Keratinocyte (primary cell): ENCODE measurements at regions not wholly inside any gene's neighbourhood (a gene's known extent, or its start where the extent isn't known, plus 50 kb on each side); places are given as distances from the start of the nearest gene placed in this dataset.

ENCODE experiments used
- CTCF ChIP-seq, 3 experiments: IDR thresholded peaks in 1 of 3; conservative IDR thresholded peaks in 1 of 3; optimal IDR thresholded peaks in 1 of 3; 2 replicates in 2 of 3; 3 replicates in 1 of 3; pipeline versions ENCODE3 to v1.5.1; 2011; ENCODE audit warnings: low read length in 3 of 3, mild to moderate bottlenecking in 3 of 3, moderate library complexity in 2 of 3, control low read depth in 1 of 3, inconsistent platforms in 1 of 3; ENCODE audit not compliant: insufficient read depth in 2 of 3; ENCODE audit errors: extremely low read depth in 1 of 3
- EZH2 ChIP-seq: IDR thresholded peaks from one replicate; pipeline ENCODE4 v1.6.1; 2012; ENCODE audit warnings: inconsistent platforms, mild to moderate bottlenecking, low read length, moderate library complexity

DNA sequence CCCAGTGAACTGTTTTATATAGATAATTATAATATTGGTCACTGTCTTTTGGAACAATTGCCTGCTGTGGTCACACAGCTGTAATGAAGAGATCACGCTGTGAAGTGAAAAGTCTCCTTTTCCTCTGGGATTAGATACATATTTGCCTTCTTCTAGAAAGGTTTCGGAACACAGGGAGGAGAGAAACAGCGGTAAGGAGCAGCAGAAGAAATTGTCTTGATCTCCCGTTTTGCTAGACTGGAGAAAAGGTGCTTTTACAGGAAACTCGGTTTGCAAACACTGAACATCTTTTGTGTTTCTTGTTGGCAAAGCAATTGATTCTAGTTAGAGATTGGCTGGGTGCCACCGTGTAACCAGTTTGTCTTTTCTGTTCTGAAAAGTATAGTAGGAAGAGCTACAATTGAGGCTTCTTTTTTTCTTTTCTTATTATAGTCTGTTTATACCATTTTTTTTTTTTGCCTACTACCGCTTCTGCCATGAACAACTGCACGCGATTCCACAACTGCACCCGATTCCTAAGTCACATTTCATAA is 404.1 kb upstream of the ID4 start:
- TF ChIP-seq CTCF (optimal IDR thresholded peaks at IDR 0.05 in 1 of 3, IDR thresholded peaks at IDR 0.05 in 1 of 3, conservative IDR thresholded peaks at IDR 0.05 in 1 of 3; ENCODE audit: extremely low read depth in 1 of 3, insufficient read depth in 2 of 3, low read length in 3 of 3) (no peak), EZH2 (no peak)
